ENCODE measurements at regions not wholly inside any gene's neighbourhood (a gene's known extent, or its start where the extent isn't known, plus 50 kb on each side); places are given as distances from the start of the nearest gene placed in this dataset.

- DNase-seq: no peak
Measured at GRCh38 chr11:134716582-134716981, 304.5 kb upstream of the B3GAT1 start.

- no peak for DNase-seq
Measured at GRCh38 chr11:134714021-134714656, 302.1 kb upstream of the B3GAT1 start.

DNA sequence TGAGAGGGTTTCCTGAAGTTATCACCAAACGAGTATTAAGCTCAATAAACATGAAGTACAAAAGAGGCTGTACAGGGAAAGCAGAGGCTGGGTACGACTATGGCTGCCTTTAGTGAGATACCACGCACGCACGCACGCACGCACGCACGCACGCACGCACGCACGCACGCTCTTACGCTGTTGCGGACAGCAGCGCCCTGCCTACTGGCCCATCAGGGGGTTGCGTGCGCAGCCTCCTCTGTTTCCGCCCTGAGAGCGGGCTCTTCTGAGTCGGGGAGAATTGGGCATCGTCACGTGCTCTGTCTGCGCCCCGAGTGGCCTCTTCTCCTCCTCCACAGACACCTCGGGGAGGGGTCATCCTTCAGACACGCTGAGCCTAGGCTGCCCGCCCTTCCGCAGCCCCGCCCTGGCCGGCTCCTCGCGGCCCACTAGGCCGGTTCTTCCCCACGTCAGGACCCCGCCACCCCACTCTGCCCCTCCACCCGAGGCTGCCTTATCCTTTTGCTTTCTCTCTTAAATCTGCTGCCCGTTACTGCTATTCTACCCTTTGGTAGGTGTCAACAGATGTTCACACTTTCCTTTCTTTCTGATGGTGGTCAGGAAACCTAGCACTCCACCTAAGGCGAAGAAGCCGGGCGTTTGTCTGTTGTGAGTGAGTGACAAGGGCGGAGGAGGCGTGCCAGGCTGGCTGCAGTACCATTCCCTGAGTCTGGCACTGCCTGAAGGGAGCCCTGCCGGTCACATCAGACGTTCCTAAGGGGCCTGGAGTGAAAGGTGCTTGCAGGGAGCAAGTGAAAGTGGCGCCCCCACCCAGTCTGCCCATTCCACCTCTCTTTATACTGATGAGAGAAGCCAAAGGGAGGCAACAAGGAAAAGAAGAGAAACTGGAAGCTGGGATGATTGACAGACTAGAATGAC lies 300.4 kb upstream of the B3GAT1 start:
- DNase-seq: no peak

- no peak for DNase-seq
Measured at GRCh38 chr11:134711588-134711987, 299.5 kb upstream of the B3GAT1 start.

GRCh38 chr11:134710861-134711407 lies 298.9 kb upstream of the B3GAT1 start:
- DNase-seq: no peak

DNA sequence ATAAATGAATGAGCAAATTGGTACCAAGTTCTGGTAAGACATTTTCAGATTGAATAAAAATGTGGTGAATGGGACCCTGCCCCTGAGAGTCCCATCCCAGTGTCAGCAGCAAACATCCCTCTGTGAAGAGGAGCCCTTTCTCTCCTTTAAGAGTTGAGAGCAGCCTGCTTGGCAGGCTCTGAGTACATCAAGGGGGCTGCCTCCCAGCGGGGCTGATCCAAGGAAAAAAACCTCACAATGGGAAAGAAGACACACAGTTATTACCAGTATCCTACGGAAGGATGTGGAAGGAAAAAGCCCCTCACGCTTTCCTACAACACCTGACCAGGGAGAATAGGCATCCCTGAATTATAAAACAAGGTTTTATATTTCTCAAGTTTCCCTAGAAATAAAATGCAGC lies 293.8 kb upstream of the B3GAT1 start:
- no peak for DNase-seq

- DNase-seq: no peak
Measured at GRCh38 chr11:134702827-134703226, 290.8 kb upstream of the B3GAT1 start.

GRCh38 chr11:134701564-134702165 lies 289.6 kb upstream of the B3GAT1 start:
- no peak for DNase-seq

DNA sequence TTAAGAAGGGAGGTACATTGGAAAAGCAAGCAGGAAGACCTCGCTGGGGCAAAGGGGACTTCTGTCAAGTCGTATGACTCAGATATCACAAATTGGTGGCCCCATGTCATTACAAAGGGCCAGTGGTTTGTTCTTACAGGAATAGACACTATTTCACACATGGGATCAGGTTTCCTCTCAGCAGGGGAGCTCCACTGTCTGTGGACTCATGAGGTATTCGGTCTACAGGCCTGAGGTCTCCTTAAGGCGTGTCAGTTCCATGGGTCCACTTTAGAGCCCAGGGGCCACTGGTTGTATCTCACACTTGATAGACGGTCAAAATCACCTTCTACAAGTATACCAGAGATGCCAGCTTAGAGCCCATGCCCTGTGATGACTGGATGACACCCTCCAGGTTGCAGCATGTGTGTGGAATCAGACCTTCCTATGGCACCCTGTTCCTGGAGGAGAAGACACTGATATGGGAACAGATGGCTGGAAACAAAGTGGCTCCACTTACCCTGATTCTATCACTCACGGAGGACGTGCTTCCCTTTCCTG lies 288.1 kb upstream of the B3GAT1 start:
- no peak for DNase-seq

DNA sequence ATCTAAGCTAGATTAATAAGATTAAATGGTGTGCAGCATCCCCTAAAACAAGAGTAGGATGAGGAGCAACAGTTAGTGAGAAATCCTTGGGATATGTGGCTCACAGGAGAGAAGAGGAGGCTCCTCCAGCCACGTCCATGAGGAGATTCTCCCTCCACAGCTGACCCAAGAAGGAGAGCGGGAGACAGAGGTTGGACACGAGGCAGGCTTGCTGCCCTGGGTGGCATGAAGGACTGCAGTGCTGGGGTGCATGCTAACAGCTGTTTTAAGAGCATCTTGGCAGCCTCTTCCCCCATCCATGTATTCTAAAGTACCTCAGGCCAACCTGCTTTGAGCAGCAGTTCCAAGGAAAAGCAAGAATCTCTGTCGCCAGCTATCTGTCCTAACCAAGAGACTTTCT lies 284.4 kb upstream of the B3GAT1 start:
- no peak for DNase-seq

DNA sequence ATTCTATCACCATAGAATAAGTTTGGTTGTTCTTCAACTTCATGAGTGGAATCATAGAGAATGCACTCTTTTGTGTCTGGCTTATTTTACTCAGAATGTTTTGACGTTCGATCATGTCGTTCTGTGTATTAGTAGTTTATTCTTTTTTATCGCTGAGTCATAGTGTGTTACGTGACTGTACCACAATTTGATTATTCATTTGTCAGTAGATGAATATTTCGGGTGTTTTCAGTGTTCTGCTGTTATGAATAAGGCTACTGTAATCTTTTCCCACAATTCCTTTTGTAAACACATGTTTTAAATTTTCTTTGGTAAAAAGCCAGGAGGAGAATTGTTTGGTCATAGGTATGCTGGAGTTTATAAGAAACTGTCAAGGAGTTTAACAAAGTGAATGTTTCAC lies 279.9 kb upstream of the B3GAT1 start:
- DNase-seq: no peak

GRCh38 chr11:134691295-134691873 lies 279.3 kb upstream of the B3GAT1 start:
- no peak for DNase-seq

GRCh38 chr11:134689886-134690285 lies 277.8 kb upstream of the B3GAT1 start:
- no peak for DNase-seq

- no peak for DNase-seq
Measured at GRCh38 chr11:134687548-134687947, 275.5 kb upstream of the B3GAT1 start.

DNA sequence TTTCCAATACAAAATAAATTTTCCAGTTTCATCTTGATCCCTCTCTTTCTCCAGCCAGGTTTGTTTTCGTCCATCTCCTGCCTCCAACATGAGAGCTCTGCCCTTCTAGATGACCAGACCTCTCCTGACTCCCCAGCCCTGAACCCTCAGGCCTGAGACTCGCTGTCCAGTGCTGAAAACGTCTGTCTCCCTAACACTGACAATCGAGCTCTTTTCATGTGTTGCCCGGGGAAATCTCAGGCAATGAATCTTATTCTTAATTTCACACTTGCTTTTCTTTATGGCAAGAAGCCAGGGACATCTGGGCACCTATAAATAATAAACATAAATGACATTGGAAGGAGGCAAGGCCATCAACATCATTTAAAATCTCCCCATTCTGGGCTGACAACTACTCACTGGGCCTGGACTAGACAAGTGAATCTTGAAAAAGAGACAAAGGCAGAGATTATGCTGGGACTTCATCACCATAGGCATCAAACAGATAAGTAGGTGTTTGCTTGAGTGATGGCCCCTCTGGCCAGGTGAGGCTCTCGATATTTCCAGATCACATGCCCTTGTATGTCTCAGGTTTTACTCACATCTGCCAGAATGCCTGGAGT lies 274.5 kb upstream of the B3GAT1 start:
- DNase-seq: no peak

DNA sequence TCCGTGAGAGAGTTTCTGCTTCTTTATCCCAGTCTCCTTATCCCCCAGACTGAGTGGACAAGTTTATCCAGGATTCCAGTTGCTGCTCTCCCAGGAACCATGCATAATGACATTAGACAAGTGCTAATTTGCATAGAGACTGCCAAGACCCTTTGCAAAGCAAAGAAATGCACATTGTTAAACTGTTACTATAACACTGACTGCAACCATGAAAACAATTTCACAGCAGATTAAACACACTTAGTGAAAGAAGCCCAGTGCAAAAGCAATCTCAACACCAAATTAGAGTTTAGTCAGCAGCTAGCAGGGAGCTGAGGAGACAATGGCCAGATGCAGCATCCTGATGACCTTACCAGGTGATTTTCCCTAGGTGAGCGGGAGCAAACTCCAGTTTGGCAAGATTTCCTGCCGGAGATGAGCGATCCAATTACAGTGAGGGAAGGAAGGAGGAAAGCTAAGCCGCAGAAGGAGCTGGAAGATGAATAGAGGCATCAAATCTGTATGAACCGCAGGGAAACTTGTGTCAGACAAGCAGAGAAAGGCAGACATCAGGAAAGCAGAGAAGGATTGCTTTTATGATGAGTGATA lies 273.8 kb upstream of the B3GAT1 start:
- no peak for DNase-seq

- DNase-seq: no peak
Measured at GRCh38 chr11:134684576-134684975, 272.5 kb upstream of the B3GAT1 start.

- no peak for DNase-seq
Measured at GRCh38 chr11:134683860-134684259, 271.8 kb upstream of the B3GAT1 start.

- DNase-seq: no peak
Measured at GRCh38 chr11:134682577-134682976, 270.5 kb upstream of the B3GAT1 start.

DNA sequence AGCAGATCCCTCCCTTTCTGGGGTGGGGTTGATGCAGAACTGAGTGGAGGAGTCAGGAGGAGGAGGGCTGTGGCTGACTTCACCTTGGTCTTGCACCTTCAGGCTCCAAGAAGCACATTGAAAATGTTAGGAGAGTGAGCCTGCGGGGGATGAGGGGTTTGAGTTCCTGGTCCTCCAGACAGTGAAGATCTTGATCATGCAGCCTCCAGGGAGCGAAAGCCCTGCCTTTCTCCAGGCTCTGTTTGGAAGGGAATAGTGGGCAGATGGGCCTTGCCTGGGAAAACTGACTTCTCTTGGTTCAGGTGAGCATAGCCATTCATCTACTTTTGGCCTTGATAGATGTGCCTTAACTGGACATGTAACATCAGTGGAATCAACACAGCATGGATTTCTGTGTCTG lies 267.6 kb upstream of the B3GAT1 start:
- DNase-seq: no peak

GRCh38 chr11:134678744-134679143 lies 266.7 kb upstream of the B3GAT1 start:
- no peak for DNase-seq

- DNase-seq: no peak
Measured at GRCh38 chr11:134677891-134678551, 266.0 kb upstream of the B3GAT1 start.
